CMK (cell line): ENCODE measurements at regions not wholly inside any gene's neighbourhood (a gene's known extent, or its start where the extent isn't known, plus 50 kb on each side); places are given as distances from the start of the nearest gene placed in this dataset.

Experiments
- DNase-seq: peaks from one replicate; pipeline ENCODE4 v3.0.0-alpha.2; 2010; ENCODE audit warnings: low read depth

- DNase-seq = no peak
These were observed 183.1 kb downstream of the GAS1 start for GRCh38 chr9:86764221-86764624.

- DNase-seq = no peak
These were observed 183.5 kb downstream of the GAS1 start for GRCh38 chr9:86763791-86764190.

DNA sequence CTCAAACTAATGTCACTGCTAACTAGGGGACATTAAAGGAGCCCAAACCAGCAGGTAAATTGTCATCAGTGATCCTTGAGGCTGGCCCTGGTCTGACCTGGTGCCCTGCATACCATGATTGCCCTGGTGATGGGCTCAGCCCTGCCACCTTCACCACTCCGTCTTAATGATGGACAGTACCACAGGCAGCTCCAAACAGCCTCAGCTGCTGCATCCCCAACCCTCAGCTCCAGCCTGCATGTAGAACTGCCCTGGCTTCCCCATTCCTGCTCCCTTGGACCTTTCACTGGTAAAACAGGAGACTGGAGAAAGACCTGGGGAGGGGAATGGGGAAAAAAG lies 190.0 kb downstream of the GAS1 start:
- DNase-seq = no peak

GRCh38 chr9:86756576-86757381 lies 190.5 kb downstream of the GAS1 start:
- DNase-seq = no peak

DNA sequence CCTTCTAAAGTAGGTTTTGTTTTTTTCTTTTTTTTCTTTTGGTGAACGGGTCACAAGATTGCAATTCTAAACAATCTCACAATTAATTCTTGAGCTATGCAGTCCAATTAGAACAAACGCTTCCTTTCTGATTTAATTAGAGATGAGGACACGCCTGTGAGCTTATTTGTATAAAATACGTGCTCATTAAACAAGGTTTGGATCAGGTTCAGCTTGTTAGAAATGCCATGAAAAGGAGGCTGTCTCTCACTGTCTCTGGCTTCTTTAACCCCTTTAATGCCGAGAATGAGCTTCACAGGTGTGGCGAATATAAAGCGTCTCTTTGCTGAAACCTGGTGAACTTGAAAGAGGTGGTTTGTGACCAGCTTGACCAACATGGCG lies 191.8 kb downstream of the GAS1 start:
- no peak for DNase-seq

DNA sequence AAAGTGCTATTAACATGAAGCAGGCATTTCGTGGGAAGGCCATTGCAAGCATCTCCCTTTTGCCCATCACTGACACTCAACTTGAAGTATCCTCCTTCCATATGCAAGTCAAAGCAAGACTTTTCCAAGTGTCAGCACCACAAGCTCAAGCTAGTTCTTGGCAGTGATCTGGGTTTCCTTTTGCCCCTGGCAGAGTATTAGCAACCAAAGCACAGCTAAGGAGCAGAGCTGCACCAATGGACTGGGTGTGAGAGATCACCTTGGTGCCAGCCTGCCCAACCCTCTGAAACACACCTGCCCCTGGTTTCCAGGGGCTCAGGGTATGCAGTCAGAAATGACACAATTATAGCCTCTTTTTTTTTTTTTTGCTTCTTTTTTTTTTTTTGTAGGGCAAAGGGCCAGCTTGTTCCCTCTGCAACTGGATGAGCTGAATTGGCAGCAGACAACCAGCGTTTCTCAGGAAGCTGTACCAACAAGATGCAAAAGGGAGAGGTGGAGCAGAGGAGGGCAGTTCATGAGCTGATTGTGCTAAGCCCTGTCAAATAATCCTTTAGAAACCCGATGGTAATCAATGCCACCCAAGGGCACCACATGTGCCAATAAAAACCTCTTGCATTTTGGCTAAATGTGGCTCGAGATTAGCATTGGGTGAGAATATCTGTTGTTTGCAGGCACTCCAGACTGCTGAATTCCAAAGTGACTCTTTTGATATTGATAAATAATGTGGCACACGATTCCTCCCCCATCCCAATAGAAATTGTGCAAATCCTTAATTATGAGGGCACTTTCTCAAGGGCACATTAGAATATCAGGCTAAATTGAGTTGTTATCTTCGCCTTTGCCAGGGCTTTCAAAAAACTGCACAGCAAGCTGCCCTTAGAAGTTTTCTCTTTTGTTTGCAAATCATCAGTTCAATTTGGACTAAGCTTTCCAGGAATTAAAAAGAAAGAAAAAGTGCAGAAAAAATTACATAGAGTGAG lies 192.4 kb downstream of the GAS1 start:
- DNase-seq = no peak

- DNase-seq = no peak
These were observed 193.5 kb downstream of the GAS1 start for GRCh38 chr9:86753836-86754235.

DNA sequence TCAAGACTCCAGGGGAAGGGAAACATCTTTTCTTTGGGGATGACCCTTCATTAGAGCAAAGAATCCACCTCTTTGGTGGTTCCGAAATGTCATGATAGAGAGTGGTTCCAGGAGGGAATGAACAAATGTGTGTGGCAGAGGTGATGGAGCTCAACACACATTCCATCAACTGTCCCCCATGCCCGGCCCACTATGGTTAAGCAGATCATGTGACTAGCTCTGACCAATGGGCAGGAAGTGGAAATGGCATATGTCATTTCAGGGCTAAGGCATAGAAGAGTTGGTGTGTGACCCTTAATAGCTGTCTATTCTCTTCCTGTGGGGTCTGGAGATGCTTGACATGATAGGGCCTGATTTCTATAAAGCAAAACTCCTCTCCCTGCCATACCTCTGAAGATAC lies 194.6 kb downstream of the GAS1 start:
- DNase-seq = no peak

GRCh38 chr9:86751956-86752355 lies 195.3 kb downstream of the GAS1 start:
- no peak for DNase-seq

DNA sequence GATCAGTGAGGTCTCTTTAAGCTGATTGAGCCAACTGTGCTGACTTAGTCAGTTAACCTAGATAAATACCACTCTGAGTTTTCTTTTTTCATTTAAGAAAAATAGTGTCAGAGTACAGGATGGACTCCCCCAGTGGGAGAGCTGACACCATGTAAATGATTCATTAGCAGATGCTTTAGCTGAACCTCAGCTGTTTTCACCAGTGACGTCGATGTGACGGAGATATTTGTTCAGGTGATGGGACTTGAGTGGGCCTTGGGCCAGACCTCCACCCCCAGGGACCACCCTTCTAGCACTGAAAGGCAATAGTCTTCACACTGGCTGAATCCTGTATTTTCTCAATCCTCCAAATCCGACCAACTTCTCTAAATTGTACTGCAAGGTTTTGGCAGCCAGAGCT lies 196.1 kb downstream of the GAS1 start:
- DNase-seq = no peak

GRCh38 chr9:86749894-86750255 lies 197.4 kb downstream of the GAS1 start:
- no peak for DNase-seq

GRCh38 chr9:86749161-86749893 lies 198.0 kb downstream of the GAS1 start:
- no peak for DNase-seq

DNA sequence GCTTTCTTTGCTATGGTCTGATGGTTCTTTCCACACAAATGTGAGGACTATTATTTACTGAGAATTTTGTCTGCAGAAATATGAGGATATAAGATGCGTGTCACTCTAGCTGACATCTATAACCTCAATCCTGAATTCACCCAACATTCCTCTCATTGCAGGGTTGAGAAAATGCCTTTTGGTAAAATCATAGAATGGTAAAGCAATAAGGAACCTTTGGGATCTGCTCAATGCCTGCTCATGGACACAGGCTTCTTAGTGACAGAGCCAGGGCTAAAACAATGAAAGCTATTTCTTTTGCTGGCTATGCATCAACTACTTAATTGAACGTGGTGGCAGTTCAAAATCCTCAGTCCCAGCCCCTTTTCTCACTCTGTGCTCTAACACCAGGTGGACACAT lies 199.6 kb downstream of the GAS1 start:
- no peak for DNase-seq

DNA sequence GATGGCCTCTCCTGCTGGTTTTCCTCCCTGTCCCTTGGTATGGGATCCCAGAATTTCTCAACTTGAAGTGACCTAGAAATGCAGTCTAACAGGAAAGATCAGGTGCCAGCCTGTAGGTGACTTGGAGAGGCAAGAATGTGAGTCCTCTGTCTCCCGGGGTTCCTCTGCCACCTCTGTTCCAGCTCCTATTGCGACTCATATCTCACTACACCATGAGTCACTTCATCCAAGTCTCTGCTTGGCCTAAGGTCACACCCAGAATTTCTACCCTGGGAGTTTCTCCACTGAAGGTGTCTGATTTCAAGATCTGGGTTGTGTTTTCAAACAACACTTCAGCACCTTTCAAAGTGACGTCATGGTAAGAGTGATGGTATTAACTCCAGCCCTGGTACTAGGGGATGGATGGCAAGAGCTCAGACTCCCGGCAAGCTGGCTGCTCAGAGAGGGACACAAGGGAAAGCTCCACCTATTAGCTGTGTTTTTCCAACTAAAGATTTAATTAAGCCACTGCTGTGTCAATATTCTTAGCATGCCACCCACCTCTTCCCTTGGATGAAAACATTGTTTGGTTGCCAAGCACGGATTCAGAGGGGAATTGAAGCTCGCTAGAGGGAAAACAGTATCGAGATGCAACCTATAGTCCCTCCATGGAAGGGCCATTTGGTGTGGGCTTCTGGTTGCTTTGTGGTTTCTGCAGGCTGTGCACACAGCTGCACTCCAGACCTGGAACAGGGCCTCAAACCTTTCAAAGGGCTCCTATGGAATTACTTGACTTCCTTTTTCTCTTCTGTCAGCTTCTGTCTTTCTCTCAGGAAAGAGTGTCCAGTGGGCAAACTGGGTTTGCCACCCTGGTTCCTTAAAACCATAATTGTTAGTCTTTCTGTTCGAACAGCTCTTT lies 205.7 kb downstream of the GAS1 start:
- DNase-seq = no peak

GRCh38 chr9:86735772-86736458 lies 211.4 kb downstream of the GAS1 start:
- DNase-seq = no peak

DNA sequence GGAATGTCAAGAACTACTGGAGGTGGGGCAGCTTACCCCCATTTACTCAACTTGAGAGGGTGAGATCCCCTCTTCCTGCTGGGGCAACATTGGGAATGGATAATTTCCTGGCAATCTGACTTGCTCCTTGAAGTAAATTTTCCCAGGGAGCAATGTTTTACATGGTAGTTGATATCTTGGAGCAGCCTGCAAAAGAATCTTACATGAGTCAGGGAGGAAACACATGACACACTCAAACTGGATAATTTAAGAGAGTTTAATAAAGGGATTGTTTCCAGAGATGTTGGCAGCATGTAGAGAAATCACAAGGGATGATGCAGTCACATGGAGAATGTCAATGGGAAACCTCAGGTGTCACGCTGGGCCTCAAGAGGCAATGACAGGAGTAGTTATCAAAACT lies 212.5 kb downstream of the GAS1 start:
- DNase-seq = no peak

DNA sequence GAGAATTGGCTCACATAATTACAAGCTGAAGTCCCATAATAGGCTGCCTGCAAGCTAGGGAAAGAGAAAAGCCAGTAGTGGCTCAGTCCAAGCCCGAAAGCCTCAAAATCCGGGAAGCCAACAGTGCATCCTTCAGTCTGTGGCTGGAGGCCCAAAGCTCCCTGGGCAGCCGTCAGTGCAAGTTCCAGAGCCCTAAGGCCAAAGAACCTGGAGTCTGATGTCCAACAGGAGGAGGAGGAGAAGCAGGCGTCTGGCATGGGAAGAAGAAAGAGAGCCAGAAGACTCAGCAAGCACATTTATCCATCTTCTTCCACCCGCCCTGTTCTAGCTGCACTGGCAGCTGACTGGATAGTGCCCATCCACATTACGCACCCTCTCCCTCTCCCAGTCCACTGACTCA lies 213.4 kb downstream of the GAS1 start:
- no peak for DNase-seq

DNA sequence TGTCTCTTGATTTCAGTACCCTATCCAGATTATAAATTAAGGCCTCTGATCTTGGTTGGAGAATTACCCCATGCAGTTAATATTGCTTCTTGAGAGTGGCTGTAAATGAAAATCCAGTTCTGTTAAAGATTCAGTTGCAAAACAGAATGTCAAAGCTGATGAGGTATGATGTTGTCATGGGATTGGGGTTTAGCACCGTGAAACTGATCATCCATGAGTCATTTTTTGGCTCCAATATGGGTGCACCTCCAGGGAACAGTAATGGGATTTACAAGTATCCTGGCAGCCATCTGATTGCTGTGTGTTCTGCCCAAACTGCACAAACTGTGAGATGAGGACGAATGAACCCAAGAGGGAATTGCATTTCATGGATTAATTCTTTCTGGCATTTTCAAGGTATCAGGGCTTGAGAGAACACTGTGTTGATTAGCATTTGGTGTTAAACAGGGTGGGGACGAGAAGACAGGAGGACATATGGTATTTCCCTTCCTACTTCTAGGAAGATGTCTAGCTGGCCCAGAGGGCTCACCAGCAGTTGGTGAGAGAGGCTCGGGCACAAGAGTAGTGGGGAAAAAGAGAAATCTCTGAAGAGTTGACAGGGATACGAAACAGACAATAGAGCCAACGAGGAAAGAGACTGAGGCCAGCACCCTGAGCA lies 214.7 kb downstream of the GAS1 start:
- no peak for DNase-seq

DNA sequence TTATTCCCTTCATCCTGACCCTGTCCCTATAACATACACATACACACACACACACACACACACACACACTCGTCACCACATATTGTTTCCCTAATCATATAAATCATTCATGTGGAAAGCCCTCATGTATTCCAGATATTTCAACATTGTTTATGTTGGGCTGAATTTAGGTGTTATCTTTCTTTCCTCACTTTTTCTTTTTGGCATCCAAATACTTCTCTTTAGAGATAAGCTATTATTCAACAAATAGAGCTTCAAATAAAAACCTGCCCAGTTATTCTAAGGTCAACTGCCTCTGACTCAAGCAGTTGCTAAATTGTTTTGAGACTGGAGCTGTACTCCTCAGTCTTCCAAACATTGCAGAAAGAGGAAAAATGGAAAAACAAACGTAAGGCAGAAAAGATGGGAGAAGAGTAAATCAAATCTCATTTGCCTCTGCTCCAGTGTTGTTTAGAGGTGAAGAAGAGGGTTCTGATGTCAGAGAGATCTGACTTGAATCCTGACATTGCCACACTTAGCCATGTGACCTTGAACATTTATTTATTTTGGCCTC lies 215.7 kb downstream of the GAS1 start:
- DNase-seq = no peak
